PC-9 (cell line): ENCODE measurements at regions not wholly inside any gene's neighbourhood (a gene's known extent, or its start where the extent isn't known, plus 50 kb on each side); places are given as distances from the start of the nearest gene placed in this dataset.

Experiments
- CTCF ChIP-seq: fragments of 200-600 bp; sonication (generic); conservative IDR thresholded peaks from 2 replicates; pipeline ENCODE4 v1.6.1; 2017; ENCODE audit warnings: mixed run types, antibody characterized with exemption, mild to moderate bottlenecking, moderate library complexity
- EZH2 ChIP-seq: fragments of 200-600 bp; sonication (generic); IDR thresholded peaks from 2 replicates; pipeline ENCODE4 v1.8.0; 2017; ENCODE audit warnings: antibody characterized with exemption, low read depth

DNA sequence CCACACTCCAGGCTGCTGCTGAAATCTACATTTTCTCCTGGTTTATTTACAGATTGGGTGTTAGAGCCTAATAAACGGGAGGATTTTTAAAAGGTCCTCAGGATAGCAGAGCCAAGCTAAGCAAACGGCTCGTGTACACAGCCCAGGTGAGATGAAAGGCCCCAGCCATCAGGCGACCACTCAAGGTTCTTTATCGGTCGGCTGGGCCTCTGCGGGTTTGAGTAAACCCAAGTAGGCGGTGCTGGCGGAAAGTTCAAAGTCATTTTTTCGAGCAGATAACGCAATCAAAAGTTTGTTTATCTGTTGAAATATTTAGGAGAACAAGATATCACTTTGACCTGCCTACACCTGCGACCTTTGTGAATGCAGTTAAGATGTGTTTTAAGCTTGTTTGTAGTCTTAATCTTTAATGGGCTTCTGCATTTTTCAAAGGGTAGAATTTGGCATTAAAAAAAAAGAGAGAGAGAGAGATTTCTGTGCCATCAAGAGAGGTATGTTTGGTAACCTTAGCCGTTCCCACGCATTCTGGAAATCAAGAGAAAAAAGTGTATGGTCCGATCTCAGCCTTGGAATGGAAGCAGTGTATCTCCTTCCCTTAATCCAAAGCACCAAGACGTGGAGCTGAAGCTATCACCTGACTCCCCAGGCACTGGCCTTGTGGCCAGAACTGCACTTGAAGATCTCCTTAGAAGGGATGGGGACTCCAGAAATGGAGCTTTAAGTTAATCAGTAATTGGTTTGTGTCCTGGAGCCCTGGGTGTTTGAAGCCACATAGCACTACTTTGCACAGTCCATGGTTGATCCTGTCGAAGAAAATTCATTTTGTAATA is 301.7 kb upstream of the IRX5 start:
- no peak for TF ChIP-seq CTCF
- TF ChIP-seq EZH2: no peak
